Stomach (tissue), 4 donors: ENCODE measurements at regions not wholly inside any gene's neighbourhood (a gene's known extent, or its start where the extent isn't known, plus 50 kb on each side); places are given as distances from the start of the nearest gene placed in this dataset.

ENCODE experiments used
- EP300 ChIP-seq: sonication (generic); formaldehyde crosslinking; IDR thresholded peaks from one replicate; pipeline ENCODE4 v1.6.1; 2017; ENCODE audit warnings: antibody characterized with exemption
- POLR2A ChIP-seq, 4 donors: fragments of 450-650 bp; IDR thresholded peaks; one replicate each; pipeline ENCODE4 v1.6.1; 2016; ENCODE audit warnings: antibody characterized with exemption in 4 of 4, control low read depth in 2 of 4, mild to moderate bottlenecking in 1 of 4, moderate library complexity in 1 of 4
- POLR2AphosphoS5 ChIP-seq, 3 donors: sonication (generic); formaldehyde crosslinking; IDR thresholded peaks; one replicate each; pipeline ENCODE4 v1.6.1; 2016; ENCODE audit warnings: antibody characterized with exemption in 3 of 3
- TF ChIP-seq, protein P1 (sequence below), 7 experiments: fragments of 450-650 bp in 4 of 7; fragments of 200-600 bp in 3 of 7; sonication (generic) in 3 of 7; IDR thresholded peaks; one replicate each; pipeline ENCODE4 v1.5.1; 2016 to 2019; ENCODE audit warnings: antibody characterized with exemption in 7 of 7, control low read depth in 2 of 7, mild to moderate bottlenecking in 1 of 7

- TF ChIP-seq POLR2A (IDR thresholded peaks at IDR 0.05) (no peak), POLR2AphosphoS5 (IDR thresholded peaks at IDR 0.05) (no peak), EP300 (no peak)
- TF ChIP-seq, protein P1, sequence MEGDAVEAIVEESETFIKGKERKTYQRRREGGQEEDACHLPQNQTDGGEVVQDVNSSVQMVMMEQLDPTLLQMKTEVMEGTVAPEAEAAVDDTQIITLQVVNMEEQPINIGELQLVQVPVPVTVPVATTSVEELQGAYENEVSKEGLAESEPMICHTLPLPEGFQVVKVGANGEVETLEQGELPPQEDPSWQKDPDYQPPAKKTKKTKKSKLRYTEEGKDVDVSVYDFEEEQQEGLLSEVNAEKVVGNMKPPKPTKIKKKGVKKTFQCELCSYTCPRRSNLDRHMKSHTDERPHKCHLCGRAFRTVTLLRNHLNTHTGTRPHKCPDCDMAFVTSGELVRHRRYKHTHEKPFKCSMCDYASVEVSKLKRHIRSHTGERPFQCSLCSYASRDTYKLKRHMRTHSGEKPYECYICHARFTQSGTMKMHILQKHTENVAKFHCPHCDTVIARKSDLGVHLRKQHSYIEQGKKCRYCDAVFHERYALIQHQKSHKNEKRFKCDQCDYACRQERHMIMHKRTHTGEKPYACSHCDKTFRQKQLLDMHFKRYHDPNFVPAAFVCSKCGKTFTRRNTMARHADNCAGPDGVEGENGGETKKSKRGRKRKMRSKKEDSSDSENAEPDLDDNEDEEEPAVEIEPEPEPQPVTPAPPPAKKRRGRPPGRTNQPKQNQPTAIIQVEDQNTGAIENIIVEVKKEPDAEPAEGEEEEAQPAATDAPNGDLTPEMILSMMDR (IDR thresholded peaks at IDR 0.05) = no peak
These were observed 86.5 kb upstream of the ARL4C start for GRCh38 chr2:234583331-234583730.
